NCI-H82 treated with DMSO at 0.1 percent for 48 hours (cell line): ENCODE measurements at regions not wholly inside any gene's neighbourhood (a gene's known extent, or its start where the extent isn't known, plus 50 kb on each side); places are given as distances from the start of the nearest gene placed in this dataset.
"Not testable (repeated sequence)": the region's sequence is repeated elsewhere in the genome, so short reads cannot be mapped to it uniquely, and the experiment has no call there.

Experiments
- DNase-seq: peaks from one replicate; lab custom pipeline; 2025; ENCODE audit not compliant: unreplicated experiment; lab: John Stamatoyannopoulos, UW

DNA sequence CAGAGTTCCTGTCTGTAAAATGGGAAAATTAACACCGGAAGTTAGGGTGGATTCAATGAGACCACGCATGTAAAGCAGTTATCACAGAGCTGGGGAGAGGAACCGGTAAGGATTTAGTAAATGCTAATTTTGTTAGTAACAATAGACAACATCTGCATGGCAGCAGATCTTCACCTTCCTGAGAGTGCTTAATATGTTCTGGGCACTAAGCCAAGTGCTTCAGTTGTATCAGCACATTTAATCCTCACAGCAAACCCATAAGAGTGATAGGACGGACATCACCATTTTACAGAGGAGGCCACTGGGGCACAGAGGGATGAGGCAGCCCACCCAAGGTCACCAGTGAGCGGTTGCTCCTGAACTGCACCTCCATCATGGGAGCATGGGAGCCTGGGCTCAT is 189.4 kb downstream of the WNT5A start:
- DNase-seq: no peak

DNA sequence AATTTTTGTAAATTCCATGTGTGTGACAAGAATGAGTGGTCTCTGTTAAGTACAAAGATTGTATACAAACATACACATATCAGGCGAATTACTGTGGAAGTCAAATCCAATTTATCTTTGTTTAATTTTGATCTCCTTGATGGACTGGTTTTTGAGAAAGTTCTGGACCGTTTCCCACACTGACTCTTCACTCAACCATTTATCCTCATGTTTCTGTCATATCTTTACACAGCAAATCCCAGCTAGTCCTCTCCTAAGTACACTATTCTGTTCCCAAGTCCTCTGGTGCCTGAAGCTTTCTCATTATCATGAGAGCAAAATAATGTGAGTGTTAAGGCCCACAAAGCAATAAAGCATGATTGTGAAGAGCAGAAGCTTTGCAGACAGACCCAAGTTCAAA is 189.9 kb downstream of the WNT5A start:
- no peak for DNase-seq

DNA sequence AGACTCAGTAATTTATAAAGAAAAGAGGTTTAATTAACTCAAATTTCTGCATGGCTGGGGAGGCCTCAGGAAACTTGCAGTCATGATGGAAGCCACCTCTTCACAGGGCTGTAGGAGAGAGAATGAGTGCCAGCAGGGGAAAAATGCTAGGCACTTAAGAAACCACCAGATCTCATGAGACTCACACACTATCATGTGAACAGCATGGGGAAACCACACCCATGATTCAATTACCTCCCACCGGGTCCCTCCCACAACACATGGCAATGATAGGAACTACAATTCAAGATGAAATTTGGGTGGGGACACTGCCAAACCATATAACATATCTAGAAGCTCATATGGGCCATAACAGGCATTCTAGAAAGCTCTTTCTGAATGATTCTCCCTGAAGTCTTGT is 190.3 kb downstream of the WNT5A start:
- no peak for DNase-seq

DNA sequence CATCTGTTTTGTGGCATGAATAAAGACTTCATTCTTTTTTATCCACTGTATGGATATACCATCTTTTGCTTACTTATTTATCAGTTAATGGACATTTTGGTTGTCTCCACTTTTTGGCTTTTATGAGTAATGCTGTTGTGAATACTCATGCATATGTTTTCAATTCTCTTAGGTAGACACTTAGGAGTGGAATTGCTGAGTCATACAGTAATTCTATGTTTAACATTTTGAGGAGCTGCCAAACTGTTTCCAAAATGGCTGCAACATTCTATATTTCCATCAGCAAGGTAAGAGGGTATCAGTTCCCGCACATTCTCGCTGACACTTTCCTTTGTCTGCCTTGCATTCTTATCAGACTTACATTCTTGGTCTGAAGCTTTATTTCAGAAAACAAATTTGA is 191.1 kb downstream of the WNT5A start:
- no peak for DNase-seq

DNA sequence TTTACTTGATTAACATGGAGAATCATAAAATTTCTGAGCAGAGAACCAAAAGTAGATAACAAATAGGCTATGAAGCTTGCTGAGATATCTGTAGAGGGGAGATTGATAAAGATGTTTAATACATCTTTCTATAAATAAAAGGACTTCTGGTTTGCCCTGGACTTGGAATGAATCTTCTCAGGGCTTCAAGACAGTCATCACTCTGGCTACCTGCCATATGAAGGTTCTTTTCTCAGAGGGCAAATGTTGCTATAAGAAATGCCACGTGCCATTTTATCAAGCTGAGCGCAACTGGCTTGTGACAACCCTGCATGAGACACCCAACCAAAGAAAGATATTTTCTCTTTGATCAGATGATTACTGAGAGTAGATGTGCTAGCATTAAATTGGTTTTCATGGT is 192.5 kb downstream of the WNT5A start:
- no peak for DNase-seq

DNA sequence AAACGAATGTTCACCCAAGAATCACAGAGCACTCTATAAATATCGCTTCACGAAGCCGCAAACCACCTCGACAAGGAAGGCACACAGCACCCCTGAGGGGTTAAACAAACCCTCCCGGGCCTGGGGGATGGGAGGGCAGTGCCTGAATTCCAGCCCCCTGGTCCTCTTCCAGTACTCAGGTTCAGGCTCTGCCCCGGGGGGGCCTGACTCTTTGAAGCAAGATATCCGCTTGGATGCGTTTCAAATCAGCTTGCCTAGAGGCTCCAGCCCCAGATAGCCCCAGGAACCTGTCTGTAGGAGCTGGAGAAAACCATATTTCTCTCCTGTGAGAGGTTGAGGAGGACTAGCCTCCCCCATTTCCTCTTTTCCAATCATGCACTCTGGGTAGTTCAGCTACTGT is 194.7 kb downstream of the WNT5A start:
- no peak for DNase-seq

DNA sequence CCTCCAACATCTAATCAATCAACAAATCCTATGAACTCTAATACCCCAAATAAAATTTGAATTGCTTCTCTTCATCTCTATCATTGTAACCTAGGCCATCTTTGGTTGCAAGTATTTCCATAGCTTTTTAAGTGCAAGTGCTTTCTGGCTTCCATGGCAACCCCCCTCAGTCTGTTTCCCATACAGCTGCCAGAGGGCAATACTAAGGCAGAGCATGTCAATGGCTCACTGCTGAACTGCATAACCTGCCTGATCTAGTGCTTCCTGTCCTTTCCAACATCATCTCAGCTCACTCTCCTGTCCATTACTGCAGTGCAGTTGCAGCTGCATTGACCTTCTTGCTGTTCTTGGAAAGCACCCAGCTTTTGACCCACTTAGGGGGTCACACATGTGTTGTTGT is 198.4 kb downstream of the WNT5A start:
- no peak for DNase-seq

DNA sequence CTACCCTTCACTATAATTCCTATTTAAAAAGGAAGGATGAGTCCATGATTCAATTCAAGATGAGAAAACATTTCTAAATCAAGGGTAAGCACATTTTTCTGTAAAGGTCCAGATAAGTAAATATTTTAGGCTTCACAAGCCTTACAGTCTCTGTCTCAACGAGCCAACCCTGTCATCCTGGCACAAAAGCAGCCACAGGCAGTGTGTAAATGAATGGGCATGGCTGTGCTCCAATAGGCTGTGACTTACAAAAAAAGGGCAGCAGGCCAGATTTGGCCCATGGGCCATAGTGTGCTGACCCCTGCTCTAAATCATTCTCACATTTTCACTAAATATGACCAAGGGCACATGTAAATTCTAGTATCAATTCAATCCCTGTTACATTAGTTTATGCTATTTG is 200.4 kb downstream of the WNT5A start:
- DNase-seq: no peak

DNA sequence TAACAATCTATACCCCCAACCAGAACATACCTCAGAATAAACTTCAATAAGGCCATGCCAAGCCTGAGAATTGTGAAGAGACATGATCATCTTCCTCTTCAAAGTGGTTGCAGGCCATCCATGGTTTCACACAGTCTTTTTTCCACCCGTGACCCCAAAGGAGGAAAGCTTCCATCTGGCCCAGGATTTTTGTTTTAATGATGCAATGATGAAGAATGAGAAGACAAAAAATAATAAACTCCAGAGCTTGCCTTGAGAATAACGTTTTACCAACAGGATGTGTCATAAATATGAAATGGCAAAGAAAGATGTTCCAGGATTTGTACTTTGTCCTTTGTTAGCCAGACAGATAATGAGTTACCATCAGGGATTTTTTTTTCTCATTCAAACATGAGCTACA is 201.9 kb downstream of the WNT5A start:
- DNase-seq: no peak

DNA sequence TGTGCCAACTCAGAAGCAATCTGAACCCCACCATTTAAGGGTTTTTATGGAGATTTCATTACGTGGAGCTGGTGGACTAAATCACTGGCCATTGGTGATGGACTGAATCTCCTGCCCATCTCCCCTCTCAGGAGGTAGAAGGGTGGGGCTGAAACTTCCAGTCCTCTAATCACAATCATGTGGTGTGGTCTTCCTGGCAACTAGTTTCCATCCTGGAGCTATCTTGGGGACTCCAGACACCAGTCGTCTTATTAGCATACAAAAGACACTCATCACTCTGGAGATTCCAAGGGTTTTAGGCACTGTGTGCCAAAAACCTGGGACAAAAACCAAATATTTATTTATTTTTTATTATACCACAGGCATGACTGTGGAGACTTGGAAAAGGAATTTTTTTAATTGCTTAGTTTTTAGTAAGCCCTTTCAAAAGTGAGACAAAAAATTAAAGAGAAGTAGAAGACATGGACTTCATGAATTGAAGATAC is 203.6 kb downstream of the WNT5A start:
- DNase-seq: no peak

DNA sequence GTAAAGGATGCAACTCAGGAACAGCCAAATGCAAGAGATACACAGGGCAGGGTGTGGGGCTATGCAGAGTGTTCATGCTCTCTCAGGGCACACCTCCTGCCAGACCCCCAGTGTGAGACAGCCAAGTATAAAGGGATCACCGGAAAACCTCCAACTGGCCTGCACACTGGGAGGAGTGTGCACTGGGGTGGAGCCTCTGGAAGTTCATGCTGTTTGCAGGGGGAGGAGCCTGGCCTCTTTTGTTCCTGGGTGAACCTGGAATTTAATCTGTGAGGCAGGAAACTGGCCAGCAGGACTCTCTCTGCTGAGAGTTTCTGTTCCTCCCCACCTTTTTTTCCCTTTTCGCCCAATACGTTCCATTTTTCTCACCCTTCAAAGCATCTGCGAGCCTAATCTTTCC is 204.1 kb downstream of the WNT5A start:
- DNase-seq: no peak

DNA sequence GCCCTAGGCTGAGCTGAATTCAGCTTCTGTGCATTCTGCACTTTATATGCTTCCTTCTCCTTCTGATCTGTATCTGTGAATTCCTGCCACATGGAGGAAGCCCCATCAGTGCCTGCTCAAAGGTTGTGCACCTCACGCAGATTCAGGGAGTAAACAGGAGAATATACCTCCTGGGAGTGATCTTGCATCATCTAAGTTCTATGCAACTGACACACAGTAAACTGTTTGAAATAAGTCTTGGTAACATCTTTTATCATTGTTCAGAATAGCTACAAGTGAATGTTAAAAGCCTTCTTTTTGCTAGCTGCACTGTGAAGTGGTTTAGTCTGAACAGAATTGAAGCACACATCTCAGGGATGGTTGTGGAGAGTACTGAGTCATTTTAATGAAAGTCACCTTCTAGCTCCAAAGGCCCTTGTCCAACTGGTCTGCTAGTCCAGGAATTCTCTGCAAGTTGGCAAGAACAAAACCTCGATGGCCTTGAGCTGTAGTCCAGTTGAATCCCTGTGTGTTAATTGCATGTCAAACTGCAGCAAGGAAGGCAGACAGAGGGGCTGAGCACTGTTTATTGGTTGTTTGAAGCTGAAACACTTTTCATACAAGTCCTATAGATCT is 215.0 kb downstream of the WNT5A start:
- no peak for DNase-seq

DNA sequence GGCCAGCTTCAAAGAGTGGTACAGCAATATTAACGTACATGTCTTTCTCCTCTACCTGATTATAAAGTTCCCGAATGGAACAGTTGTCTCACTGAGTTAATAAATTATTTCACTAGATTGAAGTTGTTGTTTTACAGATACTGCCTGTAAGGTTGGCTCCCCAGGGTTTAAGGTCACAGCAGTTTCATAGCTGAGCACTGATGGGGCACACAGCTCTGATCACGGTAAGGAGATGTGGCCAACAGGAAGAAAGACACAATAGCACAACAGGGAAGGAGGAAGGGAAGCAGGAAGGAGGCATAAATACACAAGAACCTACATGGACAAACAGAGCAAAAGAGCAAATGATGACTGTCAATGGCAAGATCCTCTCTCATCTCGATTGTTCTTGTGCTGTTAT is 215.6 kb downstream of the WNT5A start:
- DNase-seq: no peak

DNA sequence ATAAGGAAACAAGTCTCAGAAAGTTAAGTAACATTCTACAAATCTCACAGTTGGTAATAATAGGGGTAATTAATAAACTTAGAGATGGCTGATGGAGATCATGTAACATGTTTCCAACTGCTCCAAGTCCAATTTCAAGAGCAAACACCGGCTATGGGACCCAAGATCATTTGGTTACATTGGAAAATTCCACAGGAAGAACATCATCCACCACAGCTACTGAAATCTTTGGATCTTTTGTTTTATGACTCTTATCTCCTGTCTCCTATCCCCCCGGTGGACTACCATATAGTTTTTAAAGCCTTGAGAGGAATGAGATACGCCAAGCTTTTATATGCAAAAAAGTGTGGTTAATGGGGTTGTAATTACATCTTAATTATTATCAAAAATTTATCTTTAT is 216.1 kb downstream of the WNT5A start:
- DNase-seq: no peak

DNA sequence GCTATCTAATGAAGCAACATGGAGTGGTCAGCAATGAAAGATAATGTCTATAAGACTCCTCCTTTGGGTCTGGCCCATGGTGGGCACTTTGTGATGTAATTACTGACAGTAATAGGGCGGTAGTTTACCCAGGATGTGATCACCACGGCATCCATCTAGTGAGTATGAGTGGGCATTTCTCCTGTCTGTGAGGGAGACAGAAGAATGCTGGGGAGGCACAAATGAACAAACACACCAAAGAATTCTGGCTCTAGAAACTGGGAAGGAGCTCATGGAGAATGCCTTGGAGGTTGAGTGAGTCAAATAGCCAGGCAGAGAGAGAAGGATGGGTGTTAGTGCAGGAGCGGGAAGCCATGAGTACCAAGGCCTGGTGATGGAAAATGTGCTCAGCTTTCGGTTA is 217.5 kb downstream of the WNT5A start:
- no peak for DNase-seq

DNA sequence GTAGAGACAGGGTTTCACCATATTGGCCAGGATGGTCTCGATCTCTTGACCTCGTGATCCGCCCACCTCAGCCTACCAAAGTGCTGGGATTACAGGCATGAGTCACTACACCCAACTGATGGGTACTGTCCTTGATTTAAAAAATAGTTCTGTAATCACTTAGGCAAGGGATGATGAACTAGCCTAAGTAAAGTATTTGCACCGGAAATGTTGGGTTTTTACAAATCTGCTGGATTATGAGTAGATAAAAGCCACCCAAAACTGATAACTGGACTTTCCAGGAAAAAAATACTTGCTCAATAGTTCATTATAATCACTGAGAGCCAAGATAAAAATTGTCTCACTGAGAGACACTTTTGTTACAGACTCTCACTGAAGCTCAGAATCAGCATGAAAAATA is 218.0 kb downstream of the WNT5A start:
- DNase-seq: no peak

DNA sequence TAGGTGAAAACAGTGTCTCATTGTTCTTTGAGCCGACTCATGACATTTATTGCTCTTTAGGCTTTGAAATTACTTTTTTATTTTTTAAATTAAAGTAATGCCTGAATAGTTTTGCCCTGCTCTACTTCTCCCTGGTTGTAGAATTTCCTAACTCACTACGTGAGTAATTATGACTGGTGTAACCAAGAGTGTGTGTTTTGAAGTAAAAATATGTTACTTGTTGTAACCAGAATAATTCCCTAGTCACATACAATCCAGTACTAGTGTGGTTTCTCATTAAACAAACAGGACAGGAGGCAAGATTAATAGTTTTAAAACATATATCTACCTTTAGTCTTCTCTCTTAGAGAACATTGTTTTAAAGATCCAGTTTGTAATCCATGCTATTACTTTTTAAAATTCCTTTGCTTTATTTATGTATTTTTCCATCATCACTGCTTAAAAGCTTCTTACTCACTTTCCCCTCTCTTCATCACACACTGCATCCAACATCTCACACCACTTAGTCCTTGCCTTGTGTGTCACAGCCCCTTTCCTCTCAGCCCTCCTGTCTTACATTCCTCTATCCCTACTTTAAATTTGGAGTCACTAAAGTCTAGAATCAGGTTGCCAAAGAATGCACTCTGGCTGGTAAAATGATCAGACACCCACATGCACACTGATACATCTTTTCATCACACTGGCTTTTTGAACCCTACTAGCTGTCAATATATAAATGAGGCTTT is 219.7 kb downstream of the WNT5A start:
- no peak for DNase-seq

DNA sequence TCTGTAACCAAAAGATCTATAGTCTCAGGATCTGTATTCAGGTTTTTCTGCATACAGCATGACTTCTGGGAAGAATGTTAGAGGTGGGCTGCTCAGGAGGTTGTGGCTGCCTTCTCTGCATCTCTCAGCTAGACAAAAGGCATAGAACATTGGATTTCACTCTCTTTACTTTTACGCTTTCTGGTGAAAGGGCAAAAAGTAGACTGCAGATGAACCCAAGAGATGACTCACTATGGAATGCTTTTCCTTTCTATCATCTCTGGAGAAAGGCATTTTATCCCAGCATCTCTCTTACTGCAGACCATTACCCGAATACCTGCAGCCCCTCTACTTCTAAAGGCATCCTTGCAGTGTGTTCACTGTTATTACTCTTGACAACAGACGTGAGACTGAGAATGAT is 222.2 kb downstream of the WNT5A start:
- no peak for DNase-seq

DNA sequence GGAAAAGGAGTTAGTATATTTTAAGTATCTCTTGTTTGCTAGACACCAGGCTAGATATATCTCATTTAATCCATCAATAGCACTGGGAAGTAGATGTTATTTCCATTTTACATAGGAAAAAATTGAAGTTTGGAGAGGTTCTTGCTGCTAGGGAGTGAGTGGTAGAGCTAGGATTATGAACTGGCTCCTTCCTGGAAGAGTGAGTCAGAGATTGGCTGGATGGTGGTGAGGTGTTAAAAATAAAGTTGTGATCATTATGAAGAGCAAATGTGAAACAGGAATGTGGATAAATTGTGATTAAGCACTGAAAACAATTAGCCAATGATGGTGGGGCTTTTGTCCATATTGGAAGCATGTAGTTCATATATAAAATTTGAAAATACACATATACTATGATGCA is 234.2 kb downstream of the WNT5A start:
- no peak for DNase-seq

DNA sequence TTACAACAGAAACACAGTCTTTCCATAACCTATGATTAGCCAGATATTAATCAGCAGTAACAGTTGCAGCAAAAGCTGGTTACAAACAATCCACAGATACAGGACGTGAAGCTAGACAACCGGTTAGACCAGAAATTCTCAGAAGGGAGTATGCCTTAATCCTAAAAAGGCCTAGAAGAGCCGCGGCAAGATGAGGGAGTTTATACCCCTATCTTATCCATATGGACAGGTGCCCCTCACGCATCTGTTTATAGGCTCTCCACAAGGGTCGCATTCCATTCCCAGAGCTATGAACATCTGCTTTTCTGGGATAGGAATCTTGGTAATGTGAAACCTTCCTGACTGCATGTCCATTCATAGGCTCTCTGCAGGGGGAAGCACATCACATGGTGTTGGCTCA is 237.9 kb downstream of the WNT5A start:
- DNase-seq: not testable (repeated sequence)

DNA sequence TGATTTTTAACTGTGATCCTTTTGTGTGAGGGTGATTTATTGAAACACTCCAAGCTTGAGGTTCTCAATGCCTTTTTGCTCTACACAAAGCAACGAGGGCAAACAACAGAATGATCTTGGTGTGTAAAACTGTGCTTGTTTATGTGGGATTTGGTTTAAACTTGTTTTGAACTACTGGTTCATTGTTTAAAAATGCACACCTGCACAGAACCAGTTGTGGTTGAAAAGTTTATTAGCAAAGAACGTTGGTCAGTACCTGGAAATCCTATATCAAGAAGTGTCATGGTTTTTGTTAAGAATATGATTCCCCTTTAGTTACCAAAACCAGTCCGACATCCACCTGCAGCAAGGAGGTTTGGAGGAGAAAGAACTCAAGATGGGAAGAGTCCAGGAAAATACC is 239.4 kb downstream of the WNT5A start:
- DNase-seq: no peak

DNA sequence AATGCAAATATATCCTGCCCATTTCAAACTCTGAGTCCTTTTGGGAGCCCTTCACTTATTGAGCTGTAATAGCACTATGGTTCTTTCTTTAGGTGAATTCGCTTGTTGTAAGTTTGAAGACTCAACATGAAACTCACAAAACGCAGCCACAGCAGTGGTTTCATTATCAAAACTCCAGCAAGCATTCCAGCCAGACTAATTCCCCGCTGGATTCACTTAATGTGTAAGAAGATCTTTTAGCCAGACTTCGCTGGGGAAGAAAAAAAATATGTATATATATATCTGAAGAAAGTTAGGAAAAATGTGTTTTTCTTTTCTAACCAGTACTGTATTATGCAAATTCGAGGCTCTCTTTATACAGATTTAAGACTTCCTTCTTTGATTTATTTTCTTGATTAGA is 241.1 kb downstream of the WNT5A start:
- DNase-seq: no peak

DNA sequence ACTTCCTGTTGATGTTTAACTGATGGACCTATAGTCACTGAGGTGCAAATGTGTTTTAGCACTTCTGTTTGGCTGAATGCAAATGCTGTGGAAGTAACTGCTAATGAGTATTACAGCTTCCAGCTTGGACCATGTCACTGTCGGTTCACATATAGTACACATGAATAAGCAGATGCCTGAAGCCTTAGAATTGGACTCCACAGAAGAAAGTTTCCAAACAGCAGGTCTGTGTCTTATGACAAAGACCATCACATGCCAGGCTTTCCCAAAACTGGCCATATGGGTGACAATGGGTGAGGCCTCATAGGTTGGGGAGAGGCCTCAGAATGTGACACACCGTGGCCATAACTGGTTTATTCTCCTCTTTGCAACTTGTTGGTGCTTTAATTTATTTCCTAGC is 241.8 kb downstream of the WNT5A start:
- no peak for DNase-seq
